ENCODE measurements at regions not wholly inside any gene's neighbourhood (a gene's known extent, or its start where the extent isn't known, plus 50 kb on each side); places are given as distances from the start of the nearest gene placed in this dataset.
"Not testable (repeated sequence)": the region's sequence is repeated elsewhere in the genome, so short reads cannot be mapped to it uniquely, and the experiment has no call there.

DNA sequence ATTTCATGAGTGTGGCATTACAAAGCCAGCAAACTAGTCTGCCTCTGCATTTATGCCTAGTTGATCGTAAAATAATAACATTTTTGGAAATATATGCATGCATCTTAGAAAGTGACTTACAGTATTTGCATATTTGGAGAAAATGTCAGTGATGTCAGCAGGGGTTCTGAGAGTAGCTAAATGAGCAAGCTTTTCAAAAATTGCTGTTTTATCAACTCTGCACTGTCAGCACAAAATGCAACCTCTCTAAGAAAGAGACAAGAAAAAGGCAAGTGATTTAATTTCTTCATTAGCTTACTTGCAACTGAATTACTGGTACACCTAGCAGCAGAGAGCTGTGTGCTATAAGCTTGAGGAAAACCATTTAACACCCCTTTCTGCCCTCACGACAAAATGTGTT is 632.5 kb upstream of the MMS22L start:
- no peak for DNase-seq (ENCODE audit: low read depth)

DNA sequence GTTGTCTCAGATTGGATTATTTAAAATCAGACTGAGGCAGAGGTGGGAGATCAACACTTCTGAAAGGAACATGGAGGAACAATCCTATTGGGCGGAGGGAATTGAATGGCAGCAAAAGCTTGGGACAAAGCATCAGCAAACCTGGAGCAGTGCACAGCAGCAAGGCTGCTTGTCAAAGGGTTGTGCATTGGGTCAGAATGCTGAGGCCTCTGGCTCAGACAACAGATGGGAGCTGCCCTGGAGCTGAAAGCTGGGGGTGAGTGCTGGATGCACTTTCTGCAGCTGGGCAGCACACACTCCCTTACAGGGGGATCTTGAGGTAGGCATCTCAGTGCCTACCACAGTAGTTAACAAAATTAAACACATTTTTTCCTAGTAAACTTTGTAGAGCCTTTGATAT is 634.4 kb upstream of the MMS22L start:
- DNase-seq (ENCODE audit: low read depth): no peak

DNA sequence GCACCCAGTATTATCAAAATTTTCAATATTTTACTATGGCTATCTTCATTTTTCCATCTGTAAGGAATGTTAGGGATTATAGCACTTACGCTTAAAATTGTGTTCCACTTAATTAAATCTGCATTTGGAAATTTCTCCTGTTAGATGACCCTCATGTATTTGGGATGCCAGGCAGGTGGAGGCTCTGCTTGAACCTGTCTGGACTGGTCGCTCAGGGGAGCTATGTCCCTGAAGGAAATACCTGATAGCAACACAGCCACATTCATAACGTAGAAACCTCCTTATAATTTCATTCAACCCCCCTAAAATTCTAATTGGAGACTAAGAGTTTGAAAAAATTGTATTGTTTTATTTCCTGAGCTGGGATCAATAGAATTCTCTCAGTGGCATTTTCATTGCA is 636.0 kb upstream of the MMS22L start:
- no peak for DNase-seq (ENCODE audit: low read depth)

DNA sequence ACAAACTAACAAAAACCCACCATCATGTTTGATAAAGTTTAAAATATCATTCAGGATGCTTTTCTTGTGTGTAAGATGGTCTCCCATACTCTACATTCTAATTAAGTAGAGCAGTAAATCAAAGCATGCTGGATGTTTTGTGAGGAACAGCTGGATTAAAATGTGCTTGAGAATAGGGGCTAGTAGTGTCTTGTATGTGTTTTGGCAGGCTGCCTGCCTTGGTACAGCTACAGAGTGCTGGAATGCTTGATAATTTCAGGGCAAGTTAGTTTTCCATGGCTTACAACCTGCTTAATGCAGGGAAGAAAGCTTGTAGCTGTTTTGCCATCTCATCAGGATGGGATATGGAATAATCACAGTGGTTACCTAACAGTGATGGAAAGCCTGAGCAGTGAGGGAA is 636.6 kb upstream of the MMS22L start:
- DNase-seq (ENCODE audit: low read depth): no peak

DNA sequence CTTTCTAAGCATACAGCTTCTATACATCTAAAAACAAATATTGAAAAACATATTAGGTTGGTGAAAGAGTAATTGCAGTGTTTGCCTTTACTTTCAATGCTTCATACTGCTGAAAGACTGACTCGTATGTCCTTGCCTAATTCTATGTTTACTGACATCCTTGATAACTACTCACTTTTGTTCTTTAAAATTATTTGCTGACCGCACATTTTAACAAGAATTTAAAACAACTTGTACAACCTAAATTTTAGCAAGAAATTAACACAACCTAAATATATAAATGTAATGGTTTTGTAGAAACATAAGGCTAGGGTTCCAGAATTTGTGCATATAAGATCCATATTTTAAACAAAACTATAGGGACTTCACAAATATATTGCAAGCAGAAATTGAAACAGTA is 640.2 kb upstream of the MMS22L start:
- DNase-seq (ENCODE audit: low read depth): no peak

DNA sequence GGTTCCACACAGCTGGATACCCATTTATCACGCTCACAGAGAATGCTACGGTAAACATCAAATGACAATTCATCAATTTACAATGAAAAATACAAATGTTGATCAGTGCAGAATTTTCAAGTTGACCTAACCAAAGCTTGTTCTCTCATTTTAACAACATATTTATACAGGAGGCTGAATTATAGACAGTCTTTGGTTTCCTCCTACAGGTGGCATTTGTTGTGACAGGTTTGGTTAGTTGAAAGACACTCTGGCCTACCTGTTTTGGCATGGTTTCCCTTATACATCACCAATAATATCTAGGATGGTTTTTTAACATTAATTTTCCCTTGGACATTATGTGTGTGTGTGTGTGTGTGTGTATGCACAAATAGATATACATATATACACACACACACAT is 642.5 kb upstream of the MMS22L start:
- DNase-seq (ENCODE audit: low read depth): no peak

DNA sequence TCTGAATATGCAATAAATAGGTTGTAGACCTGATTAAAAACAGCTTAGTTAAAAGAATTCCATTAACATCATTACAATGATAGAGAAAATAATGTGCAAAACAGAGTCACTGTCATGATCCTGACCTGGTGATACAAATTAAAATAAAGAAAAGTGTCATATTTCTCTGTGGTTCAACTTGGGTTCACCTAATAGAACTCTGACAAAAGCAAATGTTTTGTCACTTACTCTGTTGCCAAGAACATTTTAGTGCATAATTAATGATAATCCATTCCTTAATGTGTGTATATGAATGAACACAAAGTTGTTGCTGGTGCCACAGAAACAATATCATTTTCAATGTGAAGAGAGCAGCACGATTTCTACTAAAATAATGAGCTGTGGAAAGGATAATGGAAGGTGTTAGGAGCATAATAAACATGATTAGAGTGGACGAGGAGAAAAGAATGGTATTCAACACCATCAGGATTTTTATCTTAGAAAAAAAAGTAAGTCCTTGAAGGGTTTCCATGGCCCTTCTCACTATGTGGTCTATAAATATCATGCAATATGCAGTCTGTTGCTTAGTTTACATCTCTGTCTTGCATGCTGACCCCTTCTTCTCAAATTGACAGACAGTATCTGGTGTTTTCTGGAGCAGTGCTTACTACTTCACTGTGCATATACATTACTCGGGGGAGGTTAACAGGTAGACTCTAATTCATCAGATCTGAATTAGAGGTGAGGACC is 656.6 kb upstream of the MMS22L start:
- DNase-seq (ENCODE audit: low read depth): no peak

DNA sequence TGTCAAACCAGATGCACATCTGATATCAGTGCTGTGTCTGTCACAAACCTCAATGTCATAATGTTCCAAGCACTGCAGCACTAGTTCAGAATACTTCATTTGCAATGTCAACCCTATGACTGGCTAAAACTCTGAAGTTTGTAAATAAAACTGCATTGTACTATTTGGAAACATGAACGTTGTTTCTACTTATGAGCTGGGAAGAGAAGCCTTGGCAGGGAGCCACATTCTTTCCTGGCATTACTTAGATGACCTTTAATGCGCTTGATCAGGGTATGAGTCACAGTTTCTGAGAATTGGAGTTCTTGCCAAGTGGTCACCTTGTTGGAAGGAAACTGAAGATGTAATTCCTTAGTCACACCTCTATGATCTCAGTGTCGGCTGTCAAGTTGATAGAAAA is 664.8 kb upstream of the MMS22L start:
- DNase-seq (ENCODE audit: low read depth): no peak

DNA sequence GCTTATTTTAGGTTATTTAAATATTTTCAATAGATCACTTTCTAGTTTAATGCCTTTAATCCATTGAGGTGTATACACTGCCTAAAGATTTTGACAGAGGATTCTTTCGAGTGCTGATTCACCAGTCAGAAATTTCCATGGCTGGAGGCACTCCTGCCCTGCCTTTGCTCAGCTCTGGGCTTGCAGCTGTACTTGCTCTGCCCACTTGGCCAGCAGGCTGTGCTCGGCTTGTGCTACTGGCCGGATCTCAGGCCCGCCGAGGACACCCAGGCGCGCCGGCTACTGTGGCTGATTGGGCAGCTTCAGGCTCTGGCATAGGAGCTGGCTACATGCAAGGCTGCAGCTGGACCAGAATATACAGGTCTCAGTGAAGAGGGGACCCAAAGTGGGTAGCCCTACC is 675.1 kb upstream of the MMS22L start:
- DNase-seq (ENCODE audit: low read depth): no peak

DNA sequence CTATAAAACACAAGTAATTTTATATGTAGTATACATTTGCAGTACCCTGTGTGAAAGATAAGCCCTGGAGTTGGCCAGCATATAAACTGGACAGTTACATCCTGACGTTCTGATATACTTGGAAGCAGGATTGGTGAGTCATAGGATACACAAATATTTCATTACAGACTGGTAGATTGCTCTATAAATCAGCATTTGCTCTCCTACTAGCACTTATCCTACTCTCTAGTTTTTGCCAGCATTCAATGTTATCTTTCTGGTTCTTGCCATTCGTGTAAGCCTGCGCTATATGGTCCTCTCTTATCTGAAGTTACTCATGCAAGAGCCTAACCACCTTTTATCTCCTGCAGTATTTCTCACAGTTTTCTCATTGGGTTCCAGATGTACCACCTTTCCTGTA is 680.2 kb upstream of the MMS22L start:
- DNase-seq (ENCODE audit: low read depth): no peak

DNA sequence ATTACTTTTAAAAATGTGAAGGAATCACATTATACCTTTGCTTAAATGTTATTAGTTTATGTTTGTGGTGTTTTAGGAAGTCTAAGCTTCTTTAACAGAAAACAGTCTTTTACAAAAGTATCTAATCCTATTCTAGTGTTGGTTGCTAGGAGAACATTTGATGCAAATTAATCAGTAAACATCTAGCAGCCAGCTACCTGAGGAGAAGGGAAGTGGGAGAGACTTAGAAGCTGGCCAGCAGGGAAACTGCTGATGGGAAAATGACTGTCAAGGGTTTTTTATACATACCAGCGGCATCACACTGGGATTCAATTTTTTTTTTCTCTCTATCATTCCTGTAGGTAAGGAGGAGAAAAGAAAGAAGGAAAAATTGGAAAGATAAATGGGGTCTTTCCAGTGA is 686.0 kb upstream of the MMS22L start:
- no peak for DNase-seq (ENCODE audit: low read depth)

DNA sequence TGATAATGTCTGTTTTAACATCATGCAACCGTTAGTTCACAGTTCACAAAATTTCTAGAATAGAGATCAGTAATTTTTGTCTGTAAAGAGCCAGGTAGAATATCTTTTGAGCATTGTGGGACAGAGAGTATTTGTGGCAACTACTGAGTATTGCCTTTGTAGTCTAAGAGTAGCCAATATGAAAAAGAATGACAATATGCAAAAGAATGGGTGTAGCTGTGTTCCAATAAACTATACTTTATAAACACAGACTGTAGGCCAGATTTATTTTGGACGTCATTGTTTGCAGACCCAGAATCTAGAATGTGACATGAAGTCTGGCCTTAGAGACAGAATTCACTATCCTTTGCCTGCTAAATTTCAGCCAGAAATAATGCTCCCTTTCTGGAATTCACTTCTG is 694.1 kb upstream of the MMS22L start:
- DNase-seq (ENCODE audit: low read depth): no peak

DNA sequence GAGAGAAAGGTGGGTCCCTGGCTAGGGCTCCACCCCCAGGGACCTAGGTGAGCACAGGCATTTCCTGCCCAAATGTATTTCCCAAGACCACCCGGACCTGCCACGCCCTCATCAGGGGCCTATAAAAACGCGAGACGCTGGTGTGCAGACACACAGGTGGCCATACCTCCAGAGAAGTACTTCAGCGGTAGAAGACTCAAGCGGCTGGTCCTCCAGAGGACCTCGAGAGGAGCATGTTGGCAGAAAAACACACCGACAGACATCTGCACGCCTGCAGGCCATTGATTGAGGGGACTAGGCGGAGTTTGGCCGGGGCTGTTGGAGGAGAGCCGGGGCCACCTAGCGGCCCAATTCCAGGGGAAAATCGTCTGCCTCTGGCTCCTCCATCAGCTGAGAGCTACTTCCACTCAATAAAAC is 695.8 kb upstream of the MMS22L start:
- DNase-seq (ENCODE audit: low read depth): no peak

DNA sequence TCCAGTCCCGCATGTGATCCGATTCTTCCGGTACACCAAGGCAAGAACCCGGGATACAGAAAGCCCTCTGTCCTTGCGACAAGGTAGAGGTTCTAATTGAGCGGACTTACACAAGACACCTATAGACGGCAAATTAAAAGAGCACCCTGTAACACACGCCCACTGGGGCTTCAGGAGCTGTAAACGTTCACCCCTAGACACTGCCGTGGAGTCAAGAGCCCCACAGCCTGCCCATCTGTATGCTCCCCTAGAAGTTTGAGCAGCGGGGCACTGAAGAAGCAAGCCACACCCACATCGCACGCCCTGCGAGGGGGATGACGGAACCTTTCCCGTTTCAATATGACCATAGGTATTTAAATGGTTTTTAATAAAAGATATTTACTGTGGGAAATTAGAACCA is 696.3 kb upstream of the MMS22L start:
- DNase-seq (ENCODE audit: low read depth): not testable (repeated sequence)

DNA sequence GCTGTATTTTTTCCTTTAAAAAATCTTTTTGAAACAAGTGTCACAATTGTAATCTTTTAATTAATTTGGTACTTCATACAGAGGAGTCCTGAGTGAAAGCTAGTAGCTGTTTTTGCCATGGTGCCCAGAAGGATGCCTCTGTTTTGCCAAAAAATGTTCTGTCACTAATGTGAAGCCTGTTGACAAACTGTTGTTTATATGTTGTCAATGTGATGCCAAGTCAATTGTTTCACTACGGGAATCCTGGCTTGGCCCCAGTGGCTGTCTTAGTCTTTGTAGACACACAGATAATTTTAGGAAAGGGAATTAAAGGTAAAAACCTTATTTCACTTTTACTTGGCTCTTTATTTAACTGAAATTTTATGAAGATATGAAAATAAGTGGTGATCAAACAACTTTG is 706.4 kb upstream of the MMS22L start:
- no peak for DNase-seq (ENCODE audit: low read depth)

DNA sequence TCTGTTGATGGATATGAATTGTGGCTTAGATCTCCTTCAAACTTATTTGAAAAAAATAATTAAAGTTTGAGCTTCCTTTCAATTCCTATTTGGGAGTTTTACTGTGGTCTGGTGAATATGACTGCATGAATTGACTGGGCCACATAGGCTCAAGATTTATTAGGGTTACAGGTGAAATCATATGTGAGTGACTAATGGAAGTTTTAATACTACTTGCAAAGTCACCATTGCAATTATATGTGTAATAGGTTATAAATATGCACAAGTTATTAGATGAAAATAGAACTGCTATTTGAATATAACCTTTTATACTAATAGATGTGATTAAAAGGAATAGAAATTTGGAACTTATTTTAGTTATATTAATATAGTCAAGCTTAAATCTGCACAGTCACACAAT is 712.1 kb upstream of the MMS22L start:
- no peak for DNase-seq (ENCODE audit: low read depth)

DNA sequence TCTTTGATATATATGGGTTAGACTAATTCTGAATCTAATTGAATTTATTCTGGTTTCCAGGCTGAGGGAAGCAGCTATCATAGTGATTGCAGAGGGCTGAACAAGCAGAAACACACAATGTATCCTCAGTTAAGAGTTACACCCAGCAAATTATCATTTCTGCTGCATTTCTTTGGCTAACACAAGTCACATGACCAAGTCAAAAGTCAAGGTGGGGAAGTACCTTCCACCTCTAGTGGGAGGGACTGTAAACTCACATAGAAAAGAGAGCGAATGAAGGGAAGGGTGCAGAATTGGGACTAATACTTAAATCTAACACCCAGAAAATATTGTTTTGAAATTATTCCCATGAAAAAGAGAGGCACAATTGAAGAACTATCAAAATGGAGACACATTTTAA is 719.7 kb upstream of the MMS22L start:
- no peak for DNase-seq (ENCODE audit: low read depth)

DNA sequence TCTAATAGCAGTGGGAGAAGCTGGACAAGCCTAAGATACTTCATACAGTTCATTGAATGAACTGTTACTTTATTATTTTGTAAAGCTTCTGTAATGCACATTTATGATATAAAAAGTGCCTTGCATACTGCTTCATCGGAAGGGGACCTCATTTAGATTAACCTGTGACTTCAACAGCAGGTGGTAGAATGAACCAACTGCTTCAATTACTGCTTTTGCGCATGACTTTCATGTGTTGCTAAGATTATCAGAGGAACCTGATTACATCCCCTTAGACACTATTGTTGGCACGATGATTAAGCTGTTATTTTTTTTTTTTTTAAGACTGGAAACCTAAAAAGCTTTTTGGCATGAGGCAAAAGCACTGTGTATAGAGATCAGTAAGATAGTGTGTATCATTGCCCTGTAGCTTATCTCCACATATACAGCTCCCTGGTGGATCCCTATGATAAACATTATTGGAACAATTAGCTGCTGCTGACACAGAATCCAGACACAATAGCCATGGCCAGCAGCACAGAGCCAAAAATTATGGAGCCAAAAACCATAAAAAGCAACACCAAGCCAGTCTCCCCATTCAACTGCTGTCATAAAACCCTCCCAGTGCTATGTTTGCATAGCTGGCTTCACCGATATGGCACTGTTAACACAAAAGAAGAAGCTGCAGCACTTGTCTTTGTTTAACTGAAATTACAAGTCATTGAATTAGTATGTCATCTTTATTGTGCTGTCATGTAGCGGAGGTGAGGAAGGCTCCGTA is 731.6 kb upstream of the MMS22L start:
- DNase-seq (ENCODE audit: low read depth): no peak

DNA sequence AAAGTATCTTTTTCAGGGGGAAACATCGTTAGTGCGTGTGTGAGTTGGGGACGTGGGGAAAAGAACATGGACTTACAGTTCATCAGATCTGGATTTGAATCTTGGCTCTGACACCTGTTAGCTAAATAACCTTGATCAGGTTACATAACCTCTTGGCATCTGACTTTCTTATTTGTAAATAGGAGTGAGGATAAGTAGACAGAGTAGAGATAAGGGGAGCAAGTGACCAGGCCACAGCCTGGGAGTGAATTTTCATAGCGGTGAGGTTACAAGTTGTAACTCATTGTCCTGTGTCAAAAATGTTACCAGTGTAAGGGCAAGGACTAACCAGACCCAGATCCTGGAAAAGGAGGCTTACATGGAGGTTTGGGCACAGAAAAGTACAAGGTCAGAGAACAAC is 733.5 kb upstream of the MMS22L start:
- no peak for DNase-seq (ENCODE audit: low read depth)

DNA sequence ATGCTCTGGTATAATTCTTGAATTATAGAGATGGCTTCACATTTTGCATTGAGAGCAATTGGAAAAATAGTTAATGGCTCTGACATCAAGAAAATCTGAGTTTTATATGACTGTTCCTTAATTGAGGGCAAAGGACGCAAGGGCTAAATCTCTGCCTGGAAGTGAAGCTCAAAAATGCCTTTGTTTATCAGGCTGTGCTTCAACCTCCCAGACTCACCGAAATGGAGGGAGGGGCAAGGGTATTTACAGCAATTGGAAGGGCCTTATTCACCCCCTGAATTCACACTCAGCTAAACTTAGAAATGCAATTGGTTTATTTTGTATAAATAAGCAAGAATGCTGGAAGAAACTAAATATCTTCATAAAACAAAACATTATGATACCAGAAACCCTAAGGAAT is 737.2 kb upstream of the MMS22L start:
- no peak for DNase-seq (ENCODE audit: low read depth)

DNA sequence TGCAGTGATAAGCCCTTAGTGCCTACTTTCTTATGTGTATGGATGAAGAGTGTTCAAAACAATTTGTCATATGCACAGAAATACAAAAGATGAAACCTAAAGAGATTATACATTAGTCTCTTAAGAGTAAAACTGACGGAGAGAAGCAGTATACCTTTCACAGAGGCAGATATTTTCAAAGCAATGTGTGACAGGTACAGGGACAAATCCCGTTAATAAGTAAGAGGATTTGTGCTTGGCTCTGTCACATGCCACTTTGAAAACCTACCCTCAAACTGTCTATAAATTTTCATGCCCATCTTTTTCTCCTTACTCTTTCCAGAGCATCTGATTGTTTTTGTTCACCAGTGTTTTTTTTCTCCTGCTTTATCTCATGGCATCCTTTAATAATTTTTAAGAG is 741.3 kb upstream of the MMS22L start:
- no peak for DNase-seq (ENCODE audit: low read depth)

DNA sequence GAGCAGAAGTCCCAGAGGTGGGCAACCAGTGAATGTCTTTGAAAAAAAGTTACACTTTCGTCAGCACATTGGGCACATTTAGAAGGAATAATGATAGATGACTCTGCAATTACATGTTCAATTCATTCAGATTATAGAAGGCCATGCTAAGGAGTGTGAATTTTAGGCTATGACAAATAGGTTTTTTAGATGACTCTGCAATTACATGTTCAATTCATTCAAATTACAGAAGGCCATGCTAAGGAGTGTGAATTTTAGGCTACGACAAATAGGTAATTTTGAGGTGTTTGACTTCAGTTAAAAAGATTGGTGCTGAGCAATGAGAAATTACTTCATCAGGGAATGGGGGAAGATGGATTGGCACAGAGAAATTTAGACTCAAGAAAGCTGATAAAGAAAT is 744.9 kb upstream of the MMS22L start:
- no peak for DNase-seq (ENCODE audit: low read depth)

DNA sequence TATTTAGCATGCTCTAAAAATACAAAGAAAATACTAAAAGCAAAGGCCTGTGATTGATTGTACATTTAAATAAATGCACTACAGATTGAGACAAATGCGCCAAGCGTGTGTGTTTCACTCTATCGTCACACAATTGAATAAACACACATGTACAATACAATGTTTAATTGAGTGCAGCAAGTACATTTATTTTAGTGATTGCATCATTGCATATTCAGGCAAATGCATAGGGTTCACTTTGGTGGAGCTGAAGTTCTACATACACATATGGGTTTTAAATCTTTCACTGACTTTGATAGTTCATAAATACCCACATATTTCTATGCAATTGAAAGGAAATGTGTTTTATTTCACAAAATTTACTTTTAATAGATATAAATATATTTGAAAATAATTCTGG is 750.6 kb upstream of the MMS22L start:
- DNase-seq (ENCODE audit: low read depth): no peak

DNA sequence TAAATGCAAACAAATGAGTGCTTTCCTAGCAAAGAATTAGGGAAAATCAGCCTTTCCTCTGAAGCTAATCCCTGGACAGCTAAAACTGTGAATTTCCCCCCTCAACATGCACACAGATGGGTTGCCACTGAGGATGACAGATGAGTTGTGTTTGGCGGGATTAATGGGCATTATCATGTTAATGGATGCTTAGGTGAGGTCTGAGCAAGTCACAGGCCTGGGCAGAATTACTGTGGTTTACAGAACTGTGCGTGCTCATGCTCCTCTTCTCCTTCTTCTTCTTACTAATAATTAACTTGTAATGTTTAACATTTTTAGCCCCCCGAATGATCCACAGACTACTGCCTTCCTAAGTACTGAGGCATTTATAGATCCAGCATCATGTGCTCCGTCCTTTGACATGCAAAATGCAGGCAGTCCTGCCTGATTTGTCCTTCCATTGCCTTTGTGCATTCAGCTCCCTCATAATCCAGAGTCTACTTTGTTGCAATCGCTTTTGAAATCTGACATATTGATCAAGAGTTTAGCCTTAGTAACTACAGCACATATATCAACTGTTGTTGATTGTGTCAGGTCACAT is 753.4 kb upstream of the MMS22L start:
- no peak for DNase-seq (ENCODE audit: low read depth)
